ENCODE measurements at regions not wholly inside any gene's neighbourhood (a gene's known extent, or its start where the extent isn't known, plus 50 kb on each side); places are given as distances from the start of the nearest gene placed in this dataset.

DNA sequence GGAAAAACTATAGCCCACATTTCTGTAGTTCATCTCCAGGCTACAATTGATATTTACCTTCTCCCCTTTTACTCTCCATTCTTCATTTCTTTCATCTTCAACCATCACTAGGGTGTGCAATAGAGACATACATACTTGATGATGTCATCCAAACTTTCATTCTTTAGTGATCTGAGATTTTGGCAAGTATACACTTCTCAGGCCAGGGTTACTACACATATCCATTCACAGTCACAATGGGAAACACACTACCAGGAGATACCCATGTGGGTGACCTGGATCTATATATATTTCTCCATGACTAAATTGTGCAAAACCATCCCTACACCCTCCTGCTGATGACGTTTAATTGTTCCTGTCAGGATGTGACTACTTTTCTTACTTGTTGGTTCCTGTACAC is 769.5 kb upstream of the DPPA4 start:
- no peak for DNase-seq (ENCODE audit: low spot score)

DNA sequence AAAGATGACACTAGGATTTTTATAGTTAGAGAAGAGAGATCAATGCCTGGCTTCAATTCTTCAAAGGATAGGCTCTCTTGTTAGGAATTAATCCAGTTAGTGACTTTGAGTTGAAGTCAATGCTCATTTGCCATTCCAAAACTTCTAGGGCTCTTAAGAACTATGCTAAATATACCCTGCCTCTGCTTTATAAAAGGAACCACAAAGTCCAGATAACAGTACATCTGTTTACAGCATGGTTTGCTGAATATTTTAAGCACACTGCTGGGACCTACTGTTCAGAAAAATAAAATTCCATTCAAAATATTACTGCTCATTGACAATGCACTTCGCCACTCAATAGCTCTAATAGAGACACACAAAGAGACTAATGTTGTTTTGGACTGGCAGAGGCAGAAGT is 786.6 kb upstream of the DPPA4 start:
- DNase-seq (ENCODE audit: low spot score), result no peak

- no peak for DNase-seq (ENCODE audit: low spot score)
Observed at GRCh38 chr3:110126065-110126464, 788.7 kb upstream of the DPPA4 start.

DNA sequence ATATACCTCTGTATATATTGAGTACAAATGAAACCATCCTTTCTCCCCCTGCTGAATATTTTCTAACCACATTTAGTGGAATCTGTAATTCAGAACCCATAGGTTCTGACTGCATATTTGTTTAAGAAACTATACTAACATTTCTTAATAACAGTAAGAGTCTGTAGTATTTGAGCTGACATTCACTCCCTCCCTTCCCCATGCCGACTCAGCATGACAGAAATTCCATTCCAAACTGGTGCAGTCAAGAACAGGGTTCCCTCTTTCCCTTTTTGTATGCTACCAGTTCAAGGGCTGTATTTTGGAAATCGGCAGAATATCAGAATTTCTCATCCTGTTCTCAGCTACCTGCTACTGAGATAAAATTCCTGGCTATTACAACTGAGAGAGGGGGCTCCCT is 796.6 kb upstream of the DPPA4 start:
- no peak for DNase-seq (ENCODE audit: low spot score)

DNA sequence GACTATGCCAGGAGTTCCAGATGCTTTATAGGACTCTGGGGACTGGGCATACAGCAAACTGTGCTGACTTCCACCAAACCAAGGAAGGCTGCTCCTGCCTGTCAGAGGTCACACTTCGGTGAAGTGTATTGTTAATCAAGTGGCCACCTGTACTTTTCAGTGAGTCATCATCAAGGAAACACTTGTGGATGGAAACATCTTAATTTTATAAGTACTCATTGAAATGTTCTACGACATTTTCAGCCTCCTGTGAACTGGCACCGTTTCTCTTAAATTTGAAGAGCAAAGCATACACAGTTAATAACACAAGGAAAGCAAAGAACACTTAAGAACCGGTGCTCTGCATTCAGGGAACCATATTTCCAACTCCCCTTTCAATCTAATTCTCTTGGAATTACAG is 801.7 kb upstream of the DPPA4 start:
- DNase-seq (ENCODE audit: low spot score), result no peak

- DNase-seq (ENCODE audit: low spot score), result no peak
Observed at GRCh38 chr3:110139821-110140220, 802.5 kb upstream of the DPPA4 start.

GRCh38 chr3:110149763-110150162 is 812.4 kb upstream of the DPPA4 start:
- DNase-seq (ENCODE audit: low spot score), result no peak

- no peak for DNase-seq (ENCODE audit: low spot score)
Observed at GRCh38 chr3:110157221-110157620, 819.9 kb upstream of the DPPA4 start.

- no peak for DNase-seq (ENCODE audit: low spot score)
Observed at GRCh38 chr3:110164632-110165369, 827.5 kb upstream of the DPPA4 start.

DNA sequence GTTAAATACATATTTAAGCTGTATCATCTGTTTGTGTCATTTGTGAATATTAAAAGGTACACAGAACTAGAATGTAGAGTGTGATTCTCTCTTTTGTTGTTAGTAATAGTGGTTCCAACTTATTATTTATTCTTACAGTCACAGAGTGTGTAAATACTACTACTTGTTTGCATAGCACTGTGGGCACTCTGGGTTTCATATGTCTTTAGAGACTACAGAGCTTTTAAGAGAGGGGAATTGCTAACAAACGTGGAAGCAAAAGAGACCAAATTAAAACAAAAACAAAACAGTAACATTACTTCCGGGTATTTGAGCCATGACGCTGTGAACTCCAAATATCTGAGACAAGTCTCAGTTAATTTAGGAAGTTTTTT is 828.0 kb upstream of the DPPA4 start:
- no peak for DNase-seq (ENCODE audit: low spot score)

DNA sequence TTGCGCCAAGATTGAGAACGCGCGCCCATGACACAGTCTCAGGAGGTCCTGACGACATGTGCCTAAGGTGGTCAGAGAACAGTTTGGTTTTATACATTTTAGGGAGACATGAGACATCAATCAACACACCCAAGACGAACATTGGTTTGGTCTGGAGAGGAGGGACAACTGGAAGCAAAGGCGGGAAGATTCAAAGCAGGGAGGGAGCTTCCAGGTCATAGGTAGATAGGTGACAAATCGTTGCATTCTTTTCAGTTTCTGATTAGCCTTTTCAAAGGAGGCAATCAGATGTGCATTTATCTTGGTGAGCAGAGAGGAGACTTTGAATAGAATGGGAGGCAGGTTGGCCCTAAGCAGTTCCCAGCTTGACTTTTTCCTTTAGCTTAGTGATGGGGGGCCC is 828.4 kb upstream of the DPPA4 start:
- DNase-seq (ENCODE audit: low spot score), result no peak

DNA sequence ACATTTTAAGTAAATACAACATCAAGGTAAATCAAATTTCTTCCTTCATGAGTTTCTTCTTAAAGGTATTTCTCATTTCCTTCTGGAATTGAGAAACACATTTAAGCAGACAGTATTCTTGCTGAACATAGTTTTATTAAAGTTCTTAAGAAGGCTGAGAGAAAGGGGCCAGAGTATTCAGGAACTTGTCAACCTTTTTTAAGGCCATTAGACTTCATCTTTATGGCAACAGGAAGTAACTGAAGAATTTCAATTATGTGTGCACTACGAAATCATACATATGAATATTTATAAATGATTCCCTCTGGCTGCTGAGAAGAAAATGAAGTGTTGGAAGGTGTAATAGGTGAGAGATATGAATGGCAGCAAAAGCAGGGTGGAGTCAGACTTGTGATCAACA is 829.4 kb upstream of the DPPA4 start:
- no peak for DNase-seq (ENCODE audit: low spot score)

DNA sequence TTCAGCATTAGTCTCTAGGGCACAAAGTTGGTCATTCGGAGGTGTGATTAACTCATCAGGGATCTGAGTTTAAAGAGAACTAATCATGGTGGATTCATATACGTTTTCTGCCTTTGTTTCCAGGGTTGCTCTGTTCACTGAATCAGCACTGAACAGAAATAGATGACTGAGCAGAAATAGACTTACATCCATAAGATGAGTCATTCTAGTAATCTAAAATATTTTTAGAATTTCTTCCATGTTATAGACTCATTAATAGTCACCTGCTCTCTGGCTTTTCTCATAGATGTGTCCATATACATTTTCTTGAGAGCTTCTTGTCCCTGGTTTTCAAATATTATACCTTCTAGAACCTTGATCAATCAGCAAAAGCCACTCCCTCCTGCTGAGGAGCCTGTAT is 837.6 kb upstream of the DPPA4 start:
- DNase-seq (ENCODE audit: low spot score), result no peak

DNA sequence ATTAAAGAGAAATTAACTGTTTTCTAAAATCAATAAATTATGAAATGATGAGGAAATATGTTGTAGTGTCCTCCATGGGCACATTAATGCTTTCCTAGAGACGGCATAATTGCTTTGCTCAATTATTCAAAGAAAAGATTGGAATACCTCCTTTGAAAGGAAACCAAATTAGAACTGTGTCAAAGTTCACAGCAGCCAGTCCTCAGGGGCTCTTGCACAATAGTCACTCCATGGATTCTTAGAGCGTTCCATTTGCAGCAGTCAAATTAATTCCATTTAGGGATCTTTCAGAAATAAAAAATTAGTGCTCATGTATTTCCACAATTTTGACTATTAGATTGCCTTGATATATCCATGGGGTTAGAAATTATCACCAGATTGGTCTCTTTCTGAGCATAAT is 841.6 kb upstream of the DPPA4 start:
- no peak for DNase-seq (ENCODE audit: low spot score)

GRCh38 chr3:110180733-110181132 is 843.4 kb upstream of the DPPA4 start:
- no peak for DNase-seq (ENCODE audit: low spot score)

GRCh38 chr3:110181226-110181625 is 843.9 kb upstream of the DPPA4 start:
- no peak for DNase-seq (ENCODE audit: low spot score)

DNA sequence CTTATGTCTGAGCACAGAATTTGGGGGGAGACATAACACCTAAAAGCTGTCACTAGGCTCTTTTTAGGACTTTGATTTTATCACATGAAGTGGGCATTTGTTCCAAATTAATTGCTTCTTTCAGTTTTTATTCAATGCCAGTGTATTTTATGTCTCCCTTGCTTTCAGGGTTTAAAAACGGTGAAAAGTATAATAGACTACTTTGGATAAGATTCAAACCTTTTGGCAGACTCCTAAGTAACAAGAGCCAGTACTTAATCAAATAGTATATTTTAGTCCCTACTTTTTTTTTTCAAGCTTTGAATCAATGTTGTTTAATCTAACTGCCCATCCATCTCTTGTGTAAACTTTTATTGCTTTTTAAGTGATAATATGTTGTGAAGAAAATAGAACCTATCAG is 847.2 kb upstream of the DPPA4 start:
- no peak for DNase-seq (ENCODE audit: low spot score)

- no peak for DNase-seq (ENCODE audit: low spot score)
Observed at GRCh38 chr3:110193074-110193473, 855.7 kb upstream of the DPPA4 start.

DNA sequence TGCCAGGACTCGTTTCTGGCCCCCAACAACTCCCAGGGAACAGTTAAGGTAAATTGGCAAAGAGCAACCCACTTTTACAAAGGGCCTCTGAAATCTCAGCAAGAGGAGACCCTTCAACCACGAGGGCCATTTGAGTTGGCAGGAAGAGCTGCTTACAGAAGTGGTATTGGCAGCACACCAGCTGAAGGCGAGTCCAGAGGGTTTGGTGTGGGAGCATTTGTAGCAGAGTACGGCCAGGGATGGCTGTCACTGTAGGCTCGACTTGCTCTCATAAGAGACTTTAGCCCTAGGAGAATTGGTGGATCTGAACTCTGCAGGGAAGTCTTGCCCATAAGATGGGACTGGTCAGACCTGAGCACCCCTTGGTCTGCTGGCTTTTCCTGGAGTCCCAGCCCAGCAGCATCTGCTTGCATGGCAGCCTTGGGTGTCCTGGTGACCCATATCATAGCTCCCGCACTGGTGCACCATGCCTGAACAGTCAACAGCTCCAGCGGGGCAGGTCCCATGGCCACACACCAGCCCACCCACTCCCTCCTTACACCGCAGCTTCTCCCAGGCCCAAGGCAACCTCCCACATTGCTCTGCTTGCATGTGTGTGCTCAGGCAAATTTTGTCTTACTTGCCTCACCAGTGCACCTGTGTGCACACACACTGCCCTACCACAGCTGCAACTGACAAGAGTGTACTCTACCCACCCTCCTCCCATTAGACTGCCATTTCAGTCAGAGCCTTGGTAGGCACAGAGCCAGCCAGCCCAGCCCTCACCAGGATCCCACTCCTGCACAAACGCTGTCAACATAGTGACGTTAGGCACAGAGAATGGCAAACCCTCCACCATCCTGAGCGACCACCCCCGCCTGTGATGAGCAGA is 861.6 kb upstream of the DPPA4 start:
- DNase-seq (ENCODE audit: low spot score), result no peak

- no peak for DNase-seq (ENCODE audit: low spot score)
Observed at GRCh38 chr3:110199588-110199943, 862.2 kb upstream of the DPPA4 start.

GRCh38 chr3:110210086-110210660 is 861.4 kb upstream of the NECTIN3 start:
- DNase-seq (ENCODE audit: low spot score), result no peak

GRCh38 chr3:110226645-110227044 is 845.0 kb upstream of the NECTIN3 start:
- DNase-seq (ENCODE audit: low spot score), result no peak

DNA sequence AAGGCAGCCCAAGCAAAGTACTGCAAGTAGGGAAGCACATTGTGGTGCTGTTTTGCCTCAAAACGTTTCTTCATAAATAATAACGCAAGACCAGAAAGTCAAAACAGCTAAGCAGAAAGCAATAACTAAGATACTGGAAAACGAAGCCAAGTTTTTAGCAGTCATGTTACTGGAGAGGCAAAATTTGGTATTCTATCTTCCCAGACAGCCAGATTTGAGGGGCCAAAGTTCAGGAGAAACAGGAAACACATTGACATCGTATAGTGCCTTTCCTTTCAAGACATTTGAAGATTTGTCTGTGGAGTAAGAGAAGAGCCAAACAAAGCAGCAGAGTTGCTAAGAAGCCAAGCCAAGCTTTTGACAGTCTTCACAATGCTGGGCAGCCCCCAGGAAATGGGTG is 843.6 kb upstream of the NECTIN3 start:
- DNase-seq (ENCODE audit: low spot score), result no peak

All from kidney capillary endothelial cell (primary cell).